ENCODE measurements at regions not wholly inside any gene's neighbourhood (a gene's known extent, or its start where the extent isn't known, plus 50 kb on each side); places are given as distances from the start of the nearest gene placed in this dataset.

DNA sequence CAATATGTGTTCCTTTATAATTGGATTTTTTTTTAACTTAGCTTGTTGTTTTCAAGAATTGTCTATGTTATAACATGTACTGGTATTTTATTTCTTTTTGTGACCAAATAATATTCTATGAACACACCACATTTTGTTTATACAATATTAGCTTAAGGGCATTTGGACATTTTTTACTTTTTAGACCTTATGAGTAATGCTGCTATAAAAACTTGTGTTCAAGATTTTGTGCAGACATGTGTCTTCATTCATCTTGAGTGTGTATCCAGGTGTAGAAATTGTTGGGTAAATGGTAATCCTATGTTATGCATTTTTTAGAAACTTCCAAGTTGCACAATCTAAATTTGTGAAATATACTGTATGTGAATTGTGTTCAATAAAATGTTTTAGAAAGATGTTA, 936.7 kb downstream of the CCSER2 start:
- H3K9me3 ChIP-seq (ENCODE audit: control insufficient read depth, insufficient read depth, low read length) = peaks cover 9% of the 10 kb centered on the region; the same call in 1 of the 2 replicates
- H3K79me1 ChIP-seq (ENCODE audit: low read depth in 1 of 2, low read length in 2 of 2) = no peaks in the 10 kb centered on the region
- no peak for ATAC-seq (ENCODE audit: low read depth)
- H2BK20ac ChIP-seq (ENCODE audit: low read depth, low read length) = no peak overlapping the region
- DNase-seq = no peak
- no peak overlapping the region for H4K8ac ChIP-seq (ENCODE audit: low read depth in 2 of 2, low read length in 2 of 2)
- no peak overlapping the region for H3K4me3 ChIP-seq (ENCODE audit: insufficient read depth, low read depth, low read length)
- H3K27me3 ChIP-seq (ENCODE audit: control insufficient read depth, insufficient read depth, low read length) = no peaks in the 10 kb centered on the region
- no peak overlapping the region for H3K4ac ChIP-seq (ENCODE audit: low read depth, low read length)
- BruUV-seq (replicated peaks) = no TSS peak
- H2BK5ac ChIP-seq (ENCODE audit: low read depth, low read length, poor library complexity, severe bottlenecking) = no peak overlapping the region
- H3K14ac ChIP-seq (replicated peaks; ENCODE audit: low read depth, low read length) = no peak overlapping the region
- no peak overlapping the region for H3K23ac ChIP-seq (ENCODE audit: low read depth, low read length)
- POLR2A ChIA-PET (ENCODE audit: unreplicated experiment) = no interaction called here
- H3K4me2 ChIP-seq (ENCODE audit: low read depth, low read length) = no peak overlapping the region
- no peak overlapping the region for H3K56ac ChIP-seq (ENCODE audit: extremely low read depth, insufficient read depth, low read length)
- H3K9ac ChIP-seq (ENCODE audit: low read depth, low read length) = no peak overlapping the region
- H2AK5ac ChIP-seq (ENCODE audit: low read depth, low read length) = no peak overlapping the region
- dilution Hi-C loops (cut with HindIII; ENCODE audit: low sequenced_read_pairs, unreplicated experiment) (no loop called here), in situ Hi-C loops (cut with MboI; ENCODE audit: low sequenced_read_pairs) (no loop called here), intact Hi-C loops (cut with micrococcal nuclease) (no loop called here)
- no peaks in the 10 kb centered on the region for H3K9me1 ChIP-seq (ENCODE audit: insufficient read depth, low read length)
- H4K5ac ChIP-seq (ENCODE audit: low read depth, low read length) = no peak overlapping the region
- H2AK9ac ChIP-seq (replicated peaks; ENCODE audit: low read depth, low read length, poor library complexity) = no peak overlapping the region
- no peak overlapping the region for H3K18ac ChIP-seq (ENCODE audit: low read depth, low read length)
- no peak for TF ChIP-seq MAZ (IDR thresholded peaks at IDR 0.05; ENCODE audit: borderline replicate concordance, low read depth, low read length)
- no peak for TF ChIP-seq MAFK (IDR thresholded peaks at IDR 0.05; ENCODE audit: low read depth, low read length)
- TF ChIP-seq, protein P1, sequence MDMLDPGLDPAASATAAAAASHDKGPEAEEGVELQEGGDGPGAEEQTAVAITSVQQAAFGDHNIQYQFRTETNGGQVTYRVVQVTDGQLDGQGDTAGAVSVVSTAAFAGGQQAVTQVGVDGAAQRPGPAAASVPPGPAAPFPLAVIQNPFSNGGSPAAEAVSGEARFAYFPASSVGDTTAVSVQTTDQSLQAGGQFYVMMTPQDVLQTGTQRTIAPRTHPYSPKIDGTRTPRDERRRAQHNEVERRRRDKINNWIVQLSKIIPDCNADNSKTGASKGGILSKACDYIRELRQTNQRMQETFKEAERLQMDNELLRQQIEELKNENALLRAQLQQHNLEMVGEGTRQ (IDR thresholded peaks at IDR 0.05; ENCODE audit: low read depth, low read length) = no peak
- no peak for TF ChIP-seq RCOR1 (IDR thresholded peaks at IDR 0.05; ENCODE audit: insufficient replicate concordance, low read length)
- TF ChIP-seq SMC3 (IDR thresholded peaks at IDR 0.05; ENCODE audit: low read depth, low read length) = no peak
- no peaks in the 10 kb centered on the region for H4K20me1 ChIP-seq (ENCODE audit: insufficient read depth, low read length)
- H3K4me1 ChIP-seq (ENCODE audit: control insufficient read depth, insufficient read depth, low read length) = no peaks in the 10 kb centered on the region
- no peak overlapping the region for H2BK15ac ChIP-seq (ENCODE audit: low read depth, low read length)
- no peak overlapping the region for H2BK120ac ChIP-seq (ENCODE audit: low read depth, low read length)
- H4K91ac ChIP-seq (ENCODE audit: insufficient read depth, low read depth, low read length) = no peak overlapping the region
- H3K36me3 ChIP-seq (ENCODE audit: control insufficient read depth, insufficient read depth, low read length) = no peaks in the 10 kb centered on the region
- no peak overlapping the region for H2AFZ ChIP-seq (replicated peaks; ENCODE audit: low read length, poor library complexity)
- CTCF ChIA-PET = interaction anchor here (0.6 kb wide), 1 partner anchor 1440 kb away, joined by 3 read pairs; no protein-coding TSS in a partner anchor
- H3K27ac ChIP-seq (ENCODE audit: insufficient read depth, low read length) = no peak overlapping the region
